ENCODE measurements at regions not wholly inside any gene's neighbourhood (a gene's known extent, or its start where the extent isn't known, plus 50 kb on each side); places are given as distances from the start of the nearest gene placed in this dataset.

DNA sequence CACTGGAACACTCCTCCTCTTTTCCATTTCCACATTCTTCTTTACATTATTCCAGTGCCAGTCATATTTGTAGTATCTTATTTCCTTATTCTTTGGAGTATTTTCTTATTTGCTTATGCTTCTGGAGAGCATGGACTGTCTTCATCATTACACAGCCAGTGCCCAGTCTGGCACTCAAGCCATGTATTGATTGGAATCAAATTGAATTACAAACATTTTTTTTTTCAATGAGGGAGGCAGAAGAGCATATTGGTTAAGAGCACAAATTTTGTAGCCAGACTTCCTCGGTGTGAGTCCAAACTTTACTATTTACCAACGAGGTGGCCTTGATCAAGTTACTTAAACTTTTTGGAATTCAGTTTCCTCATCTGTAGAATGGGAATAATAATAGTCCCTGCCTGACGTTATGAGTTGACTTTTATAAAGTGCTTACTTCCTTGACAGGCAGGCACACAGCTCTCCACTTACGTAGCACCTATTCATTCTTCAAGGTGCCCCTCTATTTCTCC, 186.6 kb upstream of the BCL6 start:
- no peak for DNase-seq
- no peak overlapping the region for H3K27ac ChIP-seq
- H3K4me1 ChIP-seq (ENCODE audit: insufficient read depth): no peaks in the 10 kb centered on the region
- no peaks in the 10 kb centered on the region for H3K27me3 ChIP-seq
- H3K36me3 ChIP-seq: no peaks in the 10 kb centered on the region
- H3K4me3 ChIP-seq: no peak overlapping the region
- intact Hi-C loops (cut with DNase I): no loop called here
- WGBS, 3 donors: 82 to 87% (median 83%) methylated on average over 4 of the region's 4 CpGs
- no peaks in the 10 kb centered on the region for H3K9me3 ChIP-seq
- TF ChIP-seq, protein P1, sequence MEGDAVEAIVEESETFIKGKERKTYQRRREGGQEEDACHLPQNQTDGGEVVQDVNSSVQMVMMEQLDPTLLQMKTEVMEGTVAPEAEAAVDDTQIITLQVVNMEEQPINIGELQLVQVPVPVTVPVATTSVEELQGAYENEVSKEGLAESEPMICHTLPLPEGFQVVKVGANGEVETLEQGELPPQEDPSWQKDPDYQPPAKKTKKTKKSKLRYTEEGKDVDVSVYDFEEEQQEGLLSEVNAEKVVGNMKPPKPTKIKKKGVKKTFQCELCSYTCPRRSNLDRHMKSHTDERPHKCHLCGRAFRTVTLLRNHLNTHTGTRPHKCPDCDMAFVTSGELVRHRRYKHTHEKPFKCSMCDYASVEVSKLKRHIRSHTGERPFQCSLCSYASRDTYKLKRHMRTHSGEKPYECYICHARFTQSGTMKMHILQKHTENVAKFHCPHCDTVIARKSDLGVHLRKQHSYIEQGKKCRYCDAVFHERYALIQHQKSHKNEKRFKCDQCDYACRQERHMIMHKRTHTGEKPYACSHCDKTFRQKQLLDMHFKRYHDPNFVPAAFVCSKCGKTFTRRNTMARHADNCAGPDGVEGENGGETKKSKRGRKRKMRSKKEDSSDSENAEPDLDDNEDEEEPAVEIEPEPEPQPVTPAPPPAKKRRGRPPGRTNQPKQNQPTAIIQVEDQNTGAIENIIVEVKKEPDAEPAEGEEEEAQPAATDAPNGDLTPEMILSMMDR (IDR thresholded peaks at IDR 0.05): no peak
- TF ChIP-seq EP300 (IDR thresholded peaks at IDR 0.05) (no peak), POLR2A (IDR thresholded peaks at IDR 0.05) (no peak)

DNA sequence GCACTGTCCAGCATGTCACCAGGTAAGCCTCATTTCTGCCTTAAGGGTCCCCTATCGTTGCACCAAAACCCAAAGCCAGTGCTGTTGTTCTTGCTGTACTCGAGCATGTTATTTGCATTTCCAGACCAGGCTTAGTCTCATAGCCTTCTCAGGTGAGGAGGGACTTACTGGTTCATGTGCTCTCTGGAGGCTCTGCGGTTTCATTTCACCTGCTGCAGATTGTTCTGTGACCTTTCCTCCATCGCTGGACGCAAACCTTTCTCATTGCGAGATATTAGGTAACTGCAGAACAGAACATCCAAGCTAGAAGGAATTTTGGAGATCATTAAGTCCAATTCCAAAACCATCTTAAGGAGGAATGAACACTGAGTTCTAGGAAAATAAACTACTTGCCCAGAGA, 187.3 kb upstream of the BCL6 start:
- Histone ChIP-seq H3K27ac (no peak overlapping the region), H3K4me3 (no peak overlapping the region), H3K27me3 (no peaks in the 10 kb centered on the region), H3K36me3 (no peaks in the 10 kb centered on the region), H3K9me3 (no peaks in the 10 kb centered on the region), H3K4me1 (ENCODE audit: insufficient read depth) (no peaks in the 10 kb centered on the region)
- TF ChIP-seq, protein P1 (IDR thresholded peaks at IDR 0.05): no peak
- TF ChIP-seq POLR2A (IDR thresholded peaks at IDR 0.05) (no peak), EP300 (IDR thresholded peaks at IDR 0.05) (no peak)
- intact Hi-C loops (cut with DNase I): no loop called here
- WGBS, 3 donors: 93 to 94% (median 94%) methylated on average over 6 of the region's 6 CpGs
- DNase-seq: no peak

DNA sequence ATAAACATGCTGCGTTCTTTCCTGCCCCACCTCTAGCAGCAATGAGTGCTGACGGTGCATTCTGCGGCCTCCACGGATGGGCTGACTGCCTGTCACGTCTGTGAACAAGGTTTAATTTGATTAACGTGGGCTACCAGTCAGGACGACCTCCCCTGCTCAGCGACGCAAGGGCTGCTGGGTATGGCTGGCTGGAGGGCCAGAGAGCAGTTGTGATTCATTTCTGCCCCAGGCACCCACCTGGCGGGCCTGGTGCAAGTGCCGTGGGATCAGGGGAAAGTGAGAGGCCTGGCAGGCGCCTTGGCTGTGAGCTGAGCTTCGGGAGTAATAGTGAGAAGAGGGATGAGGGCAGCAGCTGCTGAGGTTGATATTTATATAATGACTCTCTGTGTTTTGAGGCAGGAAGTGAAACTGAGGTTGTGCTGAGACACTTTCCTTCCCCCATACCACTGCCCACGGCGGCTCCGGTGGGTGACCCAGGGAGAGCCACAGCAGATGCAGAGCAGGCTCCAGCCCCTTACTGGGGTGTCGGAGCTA, 190.4 kb upstream of the BCL6 start:
- no peak for DNase-seq
- 79 to 85% (median 83%) methylated on average over 17 of the region's 17 CpGs for WGBS, 3 donors
- H3K4me3 ChIP-seq: no peak overlapping the region
- TF ChIP-seq POLR2A (IDR thresholded peaks at IDR 0.05) (no peak), EP300 (IDR thresholded peaks at IDR 0.05) (no peak)
- TF ChIP-seq, protein P1 (IDR thresholded peaks at IDR 0.05): no peak
- H3K27me3 ChIP-seq: no peaks in the 10 kb centered on the region
- H3K4me1 ChIP-seq (ENCODE audit: insufficient read depth): no peaks in the 10 kb centered on the region
- intact Hi-C loops (cut with DNase I): no loop called here
- no peaks in the 10 kb centered on the region for H3K36me3 ChIP-seq
- H3K27ac ChIP-seq: no peak overlapping the region
- H3K9me3 ChIP-seq: no peaks in the 10 kb centered on the region

DNA sequence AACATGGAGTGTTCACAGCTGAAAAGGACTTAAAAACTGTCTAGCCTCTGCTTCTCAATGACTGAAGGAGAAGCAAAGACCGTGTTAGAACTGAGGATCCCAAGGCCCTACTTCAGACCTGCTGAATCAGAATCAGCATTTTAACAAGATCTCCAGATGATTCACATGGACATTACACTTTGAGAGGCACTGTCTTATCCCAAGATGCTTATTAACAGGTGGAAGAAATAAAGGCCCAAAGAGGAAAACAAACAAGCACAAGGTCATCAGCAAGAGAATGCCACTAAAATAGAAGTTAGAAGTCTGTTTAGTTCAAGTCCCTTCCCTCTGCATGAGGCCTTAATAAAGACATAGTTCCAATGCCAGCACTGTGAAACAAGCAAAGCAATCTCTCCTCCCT, 191.4 kb upstream of the BCL6 start:
- no peak overlapping the region for H3K4me3 ChIP-seq
- DNase-seq: no peak
- no peaks in the 10 kb centered on the region for H3K4me1 ChIP-seq (ENCODE audit: insufficient read depth)
- intact Hi-C loops (cut with DNase I): no loop called here
- H3K27ac ChIP-seq: no peak overlapping the region
- WGBS, 3 donors: 81 to 89% (median 88%) methylated on average over 1 of the region's 1 CpG
- H3K36me3 ChIP-seq: no peaks in the 10 kb centered on the region
- H3K9me3 ChIP-seq: no peaks in the 10 kb centered on the region
- no peaks in the 10 kb centered on the region for H3K27me3 ChIP-seq
- TF ChIP-seq, protein P1 (IDR thresholded peaks at IDR 0.05): no peak
- TF ChIP-seq EP300 (IDR thresholded peaks at IDR 0.05) (no peak), POLR2A (IDR thresholded peaks at IDR 0.05) (no peak)
